ENCODE measurements at regions not wholly inside any gene's neighbourhood (a gene's known extent, or its start where the extent isn't known, plus 50 kb on each side); places are given as distances from the start of the nearest gene placed in this dataset.

- H3K9me3 Mint-ChIP-seq = no peaks in the 10 kb centered on the region
- H3K27me3 Mint-ChIP-seq = peaks cover 6% of the 10 kb centered on the region
- no peak for ATAC-seq (ENCODE audit: poor library complexity)
- TF ChIP-seq, protein P1, sequence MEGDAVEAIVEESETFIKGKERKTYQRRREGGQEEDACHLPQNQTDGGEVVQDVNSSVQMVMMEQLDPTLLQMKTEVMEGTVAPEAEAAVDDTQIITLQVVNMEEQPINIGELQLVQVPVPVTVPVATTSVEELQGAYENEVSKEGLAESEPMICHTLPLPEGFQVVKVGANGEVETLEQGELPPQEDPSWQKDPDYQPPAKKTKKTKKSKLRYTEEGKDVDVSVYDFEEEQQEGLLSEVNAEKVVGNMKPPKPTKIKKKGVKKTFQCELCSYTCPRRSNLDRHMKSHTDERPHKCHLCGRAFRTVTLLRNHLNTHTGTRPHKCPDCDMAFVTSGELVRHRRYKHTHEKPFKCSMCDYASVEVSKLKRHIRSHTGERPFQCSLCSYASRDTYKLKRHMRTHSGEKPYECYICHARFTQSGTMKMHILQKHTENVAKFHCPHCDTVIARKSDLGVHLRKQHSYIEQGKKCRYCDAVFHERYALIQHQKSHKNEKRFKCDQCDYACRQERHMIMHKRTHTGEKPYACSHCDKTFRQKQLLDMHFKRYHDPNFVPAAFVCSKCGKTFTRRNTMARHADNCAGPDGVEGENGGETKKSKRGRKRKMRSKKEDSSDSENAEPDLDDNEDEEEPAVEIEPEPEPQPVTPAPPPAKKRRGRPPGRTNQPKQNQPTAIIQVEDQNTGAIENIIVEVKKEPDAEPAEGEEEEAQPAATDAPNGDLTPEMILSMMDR (IDR thresholded peaks at IDR 0.05) = no peak
- H3K4me3 Mint-ChIP-seq = no peak overlapping the region
- DNase-seq = no peak
- peaks cover 0 to 18% of the 10 kb centered on the region in 2 experiments for H3K9me3 ChIP-seq (ENCODE audit: control insufficient read depth in 1 of 2, insufficient read depth in 1 of 2, low read length in 2 of 2)
- no peak overlapping the region for H3K4me3 ChIP-seq (ENCODE audit: low read length)
- ChIA-PET CTCF (no interaction called here), POLR2A (no interaction called here)
- H3K36me3 Mint-ChIP-seq (ENCODE audit: low read depth) = no peaks in the 10 kb centered on the region
- H3K4me1 Mint-ChIP-seq (ENCODE audit: low read depth) = no peaks in the 10 kb centered on the region
- H3K27ac Mint-ChIP-seq = no peak overlapping the region
- H3K36me3 ChIP-seq (ENCODE audit: insufficient read depth, low read length) = no peaks in the 10 kb centered on the region
- no peaks in the 10 kb centered on the region for H3K4me1 ChIP-seq (ENCODE audit: insufficient read depth, low read length)
- peaks cover 0 to 8% of the 10 kb centered on the region in 2 experiments for H3K27me3 ChIP-seq (ENCODE audit: control insufficient read depth in 1 of 2, insufficient read depth in 2 of 2, low read length in 2 of 2)
- no peak overlapping the region for H3K27ac ChIP-seq (ENCODE audit: low read depth in 1 of 2, low read length in 2 of 2)
- intact Hi-C loops (cut with DNase I, micrococcal nuclease) = no loop called here
Measured at GRCh38 chr10:131762789-131763696, 137.8 kb upstream of the PPP2R2D start.

DNA sequence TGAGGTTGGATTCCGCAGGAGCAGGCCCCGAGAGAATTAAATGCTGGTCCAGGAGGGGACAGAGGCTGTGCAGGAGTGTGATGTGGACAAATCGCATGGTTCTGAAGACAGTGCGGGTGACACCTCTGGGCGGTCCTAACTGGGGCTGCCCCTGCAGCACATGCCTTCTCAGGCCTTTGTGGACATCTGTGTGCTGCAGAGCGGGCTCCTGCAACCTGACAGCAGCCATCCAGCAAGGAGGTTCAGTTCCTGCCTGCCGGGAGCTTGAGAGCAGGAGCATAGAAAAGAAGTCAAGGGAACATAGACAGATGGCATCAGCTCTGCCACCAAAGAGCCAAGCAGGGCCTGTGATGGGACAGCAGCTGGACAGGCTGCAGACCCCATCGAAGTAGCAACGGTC is 135.9 kb upstream of the PPP2R2D start:
- intact Hi-C loops (cut with DNase I, micrococcal nuclease) = no loop called here

DNA sequence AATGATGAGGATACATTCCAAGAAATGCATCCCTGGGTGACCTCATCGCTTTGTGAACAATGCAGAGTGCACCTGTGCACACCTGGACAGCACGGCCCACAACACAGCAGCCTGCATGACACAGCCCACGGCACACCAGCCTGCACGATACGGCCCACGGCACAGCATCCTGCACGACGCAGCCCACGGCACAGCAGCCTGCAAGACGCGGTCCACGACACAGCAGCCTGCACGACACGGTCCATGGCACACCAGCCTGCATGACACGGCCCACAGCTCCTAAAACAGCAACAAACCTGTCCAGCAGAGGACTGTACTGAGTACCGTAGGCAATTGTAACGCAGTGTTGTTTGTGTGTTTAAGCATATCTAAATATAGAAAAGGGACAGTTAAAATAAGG is 134.7 kb upstream of the PPP2R2D start:
- intact Hi-C loops (cut with DNase I, micrococcal nuclease) = no loop called here
- ChIA-PET POLR2A (no interaction called here), CTCF (no interaction called here)
- no peaks in the 10 kb centered on the region for H3K9me3 Mint-ChIP-seq
- no peak overlapping the region for H3K4me3 ChIP-seq (ENCODE audit: low read length)
- H3K27ac ChIP-seq (ENCODE audit: low read depth in 1 of 2, low read length in 2 of 2) = no peak overlapping the region
- peaks cover 11% of the 10 kb centered on the region for H3K27me3 Mint-ChIP-seq
- H3K36me3 ChIP-seq (ENCODE audit: insufficient read depth, low read length) = no peaks in the 10 kb centered on the region
- H3K27ac Mint-ChIP-seq = no peak overlapping the region
- TF ChIP-seq, protein P1 (IDR thresholded peaks at IDR 0.05) = no peak
- peaks cover 0 to 13% of the 10 kb centered on the region in 2 experiments for H3K9me3 ChIP-seq (ENCODE audit: control insufficient read depth in 1 of 2, insufficient read depth in 1 of 2, low read length in 2 of 2)
- H3K4me3 Mint-ChIP-seq = no peak overlapping the region
- ATAC-seq (ENCODE audit: poor library complexity) (no peak), DNase-seq (no peak)
- H3K27me3 ChIP-seq (ENCODE audit: control insufficient read depth in 1 of 2, insufficient read depth in 2 of 2, low read length in 2 of 2) = peaks cover 0 to 3% of the 10 kb centered on the region in 2 experiments
- H3K4me1 ChIP-seq (ENCODE audit: insufficient read depth, low read length) = no peaks in the 10 kb centered on the region
- H3K36me3 Mint-ChIP-seq (ENCODE audit: low read depth) = no peaks in the 10 kb centered on the region
- H3K4me1 Mint-ChIP-seq (ENCODE audit: low read depth) = no peaks in the 10 kb centered on the region

More for the DNA sequence above, 135.9 kb upstream of the PPP2R2D start:
- H3K36me3 ChIP-seq (ENCODE audit: insufficient read depth, low read length) = no peaks in the 10 kb centered on the region
- ChIA-PET POLR2A (no interaction called here), CTCF (no interaction called here)
- H3K4me3 Mint-ChIP-seq = no peak overlapping the region
- H3K27me3 ChIP-seq (ENCODE audit: control insufficient read depth in 1 of 2, insufficient read depth in 2 of 2, low read length in 2 of 2) = peaks cover 0 to 8% of the 10 kb centered on the region in 2 experiments
- H3K27ac Mint-ChIP-seq = no peak overlapping the region
- no peaks in the 10 kb centered on the region for H3K4me1 Mint-ChIP-seq (ENCODE audit: low read depth)
- TF ChIP-seq, protein P1 (IDR thresholded peaks at IDR 0.05) = no peak
- H3K4me1 ChIP-seq (ENCODE audit: insufficient read depth, low read length) = no peaks in the 10 kb centered on the region
- peaks cover 0 to 15% of the 10 kb centered on the region in 2 experiments for H3K9me3 ChIP-seq (ENCODE audit: control insufficient read depth in 1 of 2, insufficient read depth in 1 of 2, low read length in 2 of 2)
- H3K27ac ChIP-seq (ENCODE audit: low read depth in 1 of 2, low read length in 2 of 2) = no peak overlapping the region
- no peak for DNase-seq
- no peaks in the 10 kb centered on the region for H3K9me3 Mint-ChIP-seq
- peaks cover 6% of the 10 kb centered on the region for H3K27me3 Mint-ChIP-seq
- H3K36me3 Mint-ChIP-seq (ENCODE audit: low read depth) = no peaks in the 10 kb centered on the region
- no peak overlapping the region for H3K4me3 ChIP-seq (ENCODE audit: low read length)
- no peak for ATAC-seq (ENCODE audit: poor library complexity)
